Heart left ventricle (tissue), 13 donors: ENCODE measurements at regions not wholly inside any gene's neighbourhood (a gene's known extent, or its start where the extent isn't known, plus 50 kb on each side); places are given as distances from the start of the nearest gene placed in this dataset.

Experiments
- POLR2A ChIP-seq, 2 donors: fragments of 450-650 bp; IDR thresholded peaks; one replicate each; pipeline ENCODE4 v1.6.1; 2017; ENCODE audit warnings: antibody characterized with exemption in 2 of 2, mild to moderate bottlenecking in 2 of 2, moderate library complexity in 2 of 2
- TF ChIP-seq, protein P1 (sequence below), 12 donors: fragments of 200-600 bp; sonication (generic) in 4 of 12; IDR thresholded peaks; one replicate each; pipeline versions ENCODE4 v1.5.0 to v1.8.0; 2018 to 2022; ENCODE audit warnings: antibody characterized with exemption in 12 of 12, mild to moderate bottlenecking in 5 of 12
- donor health status: ischemic (EF 13 %, LVEDD 7.1; RV severe dilation, severe dysfunction).
- donor health status: DM: no; HTN: yes; CAD: no.
- donor health status: DM: no; HTN: no; CAD: no.
- donor health status: ischemic (EF 25% LVEDD 6.9; RV normal size, moderate dysfunction).
- donor health status: ischemic (EF 25% LVEDD 5.7; RV mildly dilated, moderate dysfunction).
- donor health status: ischemic (EF 35%, LVEDD 5.7; RV mildly dilated, moderate dysfunction).
- donor health status: nonischemic (EF 11% LVEDD 7.7; RV severe dilation, severe dysfunction).
- donor health status: DM: yes; HTN: yes; CAD: no.
- donor health status: PGD.
- donor health status: ischemic (EF 29% LVEDD 5.4; RV normal size, mild dysfunction).
- donor health status: nonischemic (EF 23%, LVEDD 6.1; RV moderate dilation, normal function).

DNA sequence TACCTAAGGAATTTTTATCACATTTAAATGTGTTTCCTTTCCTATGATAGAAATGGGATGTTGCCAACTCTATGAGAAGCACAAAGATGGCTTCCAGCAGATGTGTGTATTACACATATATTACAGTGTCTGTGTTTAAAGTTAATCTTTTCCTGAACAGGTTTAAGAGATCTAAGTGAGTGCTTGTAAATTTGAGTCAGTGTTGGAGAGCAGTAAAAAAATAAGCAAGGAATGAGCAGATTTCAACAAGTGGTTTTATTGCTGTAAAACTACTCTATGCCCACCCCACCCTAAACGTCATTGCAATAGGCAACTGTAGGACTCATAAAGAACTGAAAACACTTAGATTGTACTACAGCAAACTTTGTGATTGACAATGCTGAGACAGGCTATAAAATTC, 248.7 kb downstream of the KLF5 start:
- no peak for TF ChIP-seq POLR2A (IDR thresholded peaks at IDR 0.05)
- TF ChIP-seq, protein P1, sequence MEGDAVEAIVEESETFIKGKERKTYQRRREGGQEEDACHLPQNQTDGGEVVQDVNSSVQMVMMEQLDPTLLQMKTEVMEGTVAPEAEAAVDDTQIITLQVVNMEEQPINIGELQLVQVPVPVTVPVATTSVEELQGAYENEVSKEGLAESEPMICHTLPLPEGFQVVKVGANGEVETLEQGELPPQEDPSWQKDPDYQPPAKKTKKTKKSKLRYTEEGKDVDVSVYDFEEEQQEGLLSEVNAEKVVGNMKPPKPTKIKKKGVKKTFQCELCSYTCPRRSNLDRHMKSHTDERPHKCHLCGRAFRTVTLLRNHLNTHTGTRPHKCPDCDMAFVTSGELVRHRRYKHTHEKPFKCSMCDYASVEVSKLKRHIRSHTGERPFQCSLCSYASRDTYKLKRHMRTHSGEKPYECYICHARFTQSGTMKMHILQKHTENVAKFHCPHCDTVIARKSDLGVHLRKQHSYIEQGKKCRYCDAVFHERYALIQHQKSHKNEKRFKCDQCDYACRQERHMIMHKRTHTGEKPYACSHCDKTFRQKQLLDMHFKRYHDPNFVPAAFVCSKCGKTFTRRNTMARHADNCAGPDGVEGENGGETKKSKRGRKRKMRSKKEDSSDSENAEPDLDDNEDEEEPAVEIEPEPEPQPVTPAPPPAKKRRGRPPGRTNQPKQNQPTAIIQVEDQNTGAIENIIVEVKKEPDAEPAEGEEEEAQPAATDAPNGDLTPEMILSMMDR (IDR thresholded peaks at IDR 0.05): no peak
